WERI-Rb-1 (cell line): ENCODE measurements at regions not wholly inside any gene's neighbourhood (a gene's known extent, or its start where the extent isn't known, plus 50 kb on each side); places are given as distances from the start of the nearest gene placed in this dataset.

Experiments used
- DNase-seq: peaks from one replicate; pipeline ENCODE4 v3.0.0-alpha.2; 2020
- H3K27ac ChIP-seq: fragments of 250-450 bp; sonication (Bioruptor Pico); 2 replicates; pipeline ENCODE4 v1.5.1; 2020; ENCODE audit warnings: mild to moderate bottlenecking, moderate library complexity
- H3K27me3 ChIP-seq: fragments of 250-450 bp; sonication (Bioruptor Pico); 2 replicates; pipeline ENCODE4 v1.5.1; 2021; ENCODE audit warnings: mild to moderate bottlenecking, low read depth, moderate library complexity; ENCODE audit not compliant: insufficient read depth, severe bottlenecking
- H3K36me3 ChIP-seq: fragments of 250-450 bp; sonication (Bioruptor Pico); 2 replicates; pipeline ENCODE4 v1.5.1; 2020; ENCODE audit warnings: mild to moderate bottlenecking, moderate library complexity
- H3K4me3 ChIP-seq: 2 replicates; pipeline ENCODE4 v1.5.1; 2011; ENCODE audit warnings: low read depth, mild to moderate bottlenecking, control low read depth, low read length
- H3K9me3 ChIP-seq: fragments of 250-450 bp; sonication (Bioruptor Pico); 2 replicates; pipeline ENCODE4 v1.5.1; 2021; ENCODE audit warnings: mild to moderate bottlenecking, moderate library complexity; ENCODE audit not compliant: severe bottlenecking
- CTCF ChIP-seq: IDR thresholded peaks from 2 replicates; pipeline ENCODE4 v1.5.1; 2011; ENCODE audit warnings: low read depth, mild to moderate bottlenecking, control low read depth, inconsistent platforms, low read length

DNA sequence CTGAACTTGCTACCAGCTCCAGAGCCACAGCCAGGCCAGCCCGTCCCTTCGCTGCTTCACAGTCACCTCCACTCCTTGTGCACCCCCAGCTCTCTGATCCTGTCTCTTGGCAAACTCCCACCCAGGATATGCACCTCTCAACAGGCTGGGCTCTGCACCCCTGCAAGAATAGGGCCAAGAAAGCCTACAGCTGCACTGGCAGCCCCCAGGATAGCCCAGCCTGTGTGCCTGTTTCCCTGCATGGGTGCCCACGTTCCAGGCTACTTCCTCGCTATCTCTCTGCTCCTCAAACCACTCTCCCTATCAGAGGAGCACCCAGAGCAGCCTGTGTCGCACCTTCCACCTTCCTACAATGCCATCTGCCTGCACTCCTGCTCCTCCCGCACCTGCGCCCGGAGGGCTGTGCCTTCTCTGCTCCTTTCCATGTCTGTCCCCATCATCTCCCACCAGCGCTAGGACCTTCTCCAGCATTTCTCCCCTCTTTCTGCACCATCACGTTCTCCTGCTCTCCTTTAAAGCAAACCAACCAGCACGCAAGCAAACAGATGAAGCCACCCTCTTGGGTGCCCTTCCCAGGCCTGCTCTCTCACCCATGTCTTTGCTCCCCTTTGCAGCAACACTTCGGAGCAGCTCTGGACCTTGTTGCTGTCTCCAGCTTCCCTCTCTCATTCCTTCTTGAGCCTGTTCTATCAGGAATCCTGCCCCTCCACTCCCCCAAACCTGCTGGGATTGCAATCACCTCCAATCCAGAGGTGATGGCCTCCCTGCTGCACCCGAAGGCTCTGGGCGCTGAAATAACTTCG lies 313.2 kb upstream of the HS6ST1 start:
- Histone ChIP-seq H3K27me3 (no peaks in the 10 kb centered on the region), H3K4me3 (no peak overlapping the region), H3K27ac (no peak overlapping the region), H3K36me3 (no peaks in the 10 kb centered on the region), H3K9me3 (no peaks in the 10 kb centered on the region)
- no peak for TF ChIP-seq CTCF
- no peak for DNase-seq

DNA sequence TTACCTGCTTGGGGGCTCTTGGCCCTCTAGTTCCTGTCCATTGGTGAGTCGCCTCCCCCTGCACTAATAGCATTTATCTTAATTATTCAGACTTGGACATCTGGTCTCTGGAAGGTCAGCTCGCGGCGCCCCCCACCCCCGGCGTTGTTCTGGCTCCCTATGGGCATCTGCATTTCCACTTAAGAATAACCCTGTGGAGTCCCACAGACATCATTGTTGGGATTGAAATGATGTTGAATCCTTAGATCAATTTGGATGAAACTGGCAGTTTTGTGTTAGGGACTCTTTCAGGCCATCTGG lies 313.8 kb upstream of the HS6ST1 start:
- Histone ChIP-seq H3K27ac (no peak overlapping the region), H3K27me3 (no peaks in the 10 kb centered on the region), H3K9me3 (no peaks in the 10 kb centered on the region), H3K4me3 (no peak overlapping the region), H3K36me3 (no peaks in the 10 kb centered on the region)
- DNase-seq, result no peak
- TF ChIP-seq CTCF, result no peak

DNA sequence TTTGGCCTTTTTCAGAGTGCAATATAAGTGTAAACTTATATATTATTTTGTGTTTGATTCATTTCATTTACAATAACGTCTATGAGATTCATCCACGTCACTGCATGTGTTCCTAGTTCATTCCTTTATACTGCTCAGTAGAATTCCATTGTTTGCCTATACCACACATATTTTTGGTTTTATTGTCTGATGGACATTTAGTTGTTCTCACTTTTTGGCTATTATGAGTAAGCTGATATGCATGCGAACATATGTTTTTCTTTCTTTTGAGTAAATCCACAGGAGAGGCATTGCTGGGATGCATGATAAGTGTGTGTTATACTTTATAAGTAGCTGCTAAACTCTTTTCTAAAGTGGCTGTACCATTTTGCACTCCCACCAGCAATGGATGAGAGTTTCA lies 314.8 kb upstream of the HS6ST1 start:
- no peaks in the 10 kb centered on the region for H3K36me3 ChIP-seq
- H3K27me3 ChIP-seq, result peaks cover 2% of the 10 kb centered on the region
- no peaks in the 10 kb centered on the region for H3K9me3 ChIP-seq
- H3K4me3 ChIP-seq, result no peak overlapping the region
- no peak overlapping the region for H3K27ac ChIP-seq
- TF ChIP-seq CTCF, result no peak
- DNase-seq, result no peak

DNA sequence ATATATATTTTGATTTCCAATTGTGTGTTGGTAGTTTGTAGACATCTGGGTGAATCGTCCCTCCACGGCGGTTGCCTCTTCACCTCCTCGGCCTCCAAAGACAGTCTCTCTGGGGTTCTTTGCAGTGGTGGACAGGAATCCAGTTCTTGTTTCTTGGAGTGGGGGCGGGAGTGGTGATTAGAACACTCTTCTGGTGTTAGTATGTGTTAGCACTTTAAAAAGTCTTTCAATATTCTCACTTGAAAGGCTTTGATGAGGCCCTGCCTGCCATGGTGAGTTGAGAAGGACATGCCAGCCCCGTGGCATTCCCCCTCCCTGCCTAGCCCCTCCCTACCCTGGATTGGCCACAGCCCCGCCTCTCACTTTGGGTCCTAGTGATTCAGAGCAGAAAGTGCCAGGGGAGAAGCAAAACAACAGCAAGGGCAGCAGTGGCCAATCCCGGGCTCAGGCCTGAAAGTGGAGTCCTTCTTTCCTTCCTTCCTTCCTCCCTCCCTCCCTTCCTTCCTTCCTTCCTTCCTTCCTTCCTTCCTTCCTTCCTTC lies 316.8 kb upstream of the HS6ST1 start:
- no peak for TF ChIP-seq CTCF
- H3K4me3 ChIP-seq, result no peak overlapping the region
- peaks cover 2% of the 10 kb centered on the region for H3K27me3 ChIP-seq
- H3K27ac ChIP-seq, result no peak overlapping the region
- no peaks in the 10 kb centered on the region for H3K36me3 ChIP-seq
- DNase-seq, result no peak
- no peaks in the 10 kb centered on the region for H3K9me3 ChIP-seq

DNA sequence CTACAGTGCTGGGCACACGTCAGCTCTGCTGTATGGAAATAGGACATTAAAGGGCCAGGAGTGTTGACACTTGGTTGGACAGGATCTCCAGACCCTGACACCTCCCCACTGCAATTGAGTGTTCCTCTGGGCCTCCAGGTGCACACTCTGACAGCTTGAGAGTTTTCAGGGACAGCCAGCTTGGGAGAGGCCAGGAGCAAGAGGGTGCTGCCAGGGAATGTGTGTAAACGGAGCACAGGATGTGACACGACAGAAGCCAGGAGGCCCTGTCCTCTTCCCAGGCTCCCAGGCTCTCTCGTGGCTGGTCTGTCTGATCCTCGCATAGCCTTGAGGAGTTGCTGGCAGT lies 318.1 kb upstream of the HS6ST1 start:
- no peak for DNase-seq
- no peaks in the 10 kb centered on the region for H3K9me3 ChIP-seq
- no peak overlapping the region for H3K27ac ChIP-seq
- peaks cover 2% of the 10 kb centered on the region for H3K27me3 ChIP-seq
- no peak overlapping the region for H3K4me3 ChIP-seq
- no peaks in the 10 kb centered on the region for H3K36me3 ChIP-seq
- no peak for TF ChIP-seq CTCF

DNA sequence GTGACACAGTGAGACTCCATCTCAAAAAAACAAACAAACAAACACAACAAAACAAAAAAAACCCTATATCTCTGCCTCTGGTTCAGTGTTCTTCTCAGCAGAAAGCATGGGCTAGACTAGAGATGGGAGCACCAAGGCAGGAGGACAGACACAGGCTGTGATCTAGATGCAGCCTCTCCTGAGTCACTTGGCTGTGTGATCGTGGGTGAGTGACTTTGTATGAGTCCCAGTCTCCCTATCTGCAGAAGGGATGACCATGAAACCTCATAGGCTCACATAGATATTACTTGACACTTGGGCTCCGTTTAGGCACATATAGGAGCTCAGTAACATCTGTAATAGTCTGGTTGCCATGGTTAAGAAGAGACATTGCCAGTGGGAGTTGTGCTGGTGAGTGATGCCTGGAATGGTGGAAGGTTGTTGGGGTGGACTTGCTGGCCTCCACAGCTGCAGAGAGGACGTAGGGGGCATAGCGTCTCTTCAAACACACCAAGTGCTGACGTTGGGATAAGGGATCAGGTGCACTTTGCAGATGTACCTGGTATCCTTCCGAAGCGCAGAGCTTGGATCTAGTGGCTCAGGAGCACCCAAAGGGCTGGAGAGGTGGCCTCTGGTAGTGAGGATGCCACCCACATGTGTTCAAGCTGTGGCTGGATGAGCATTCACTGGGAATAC lies 318.9 kb upstream of the HS6ST1 start:
- no peak overlapping the region for H3K4me3 ChIP-seq
- no peaks in the 10 kb centered on the region for H3K36me3 ChIP-seq
- H3K27ac ChIP-seq, result no peak overlapping the region
- no peaks in the 10 kb centered on the region for H3K9me3 ChIP-seq
- DNase-seq, result no peak
- no peak for TF ChIP-seq CTCF
- peaks cover 2% of the 10 kb centered on the region for H3K27me3 ChIP-seq
